GM23248 (cell line): ENCODE measurements at regions not wholly inside any gene's neighbourhood (a gene's known extent, or its start where the extent isn't known, plus 50 kb on each side); places are given as distances from the start of the nearest gene placed in this dataset.
"Not testable (repeated sequence)": the region's sequence is repeated elsewhere in the genome, so short reads cannot be mapped to it uniquely, and the experiment has no call there.

ENCODE experiments used
- DNase-seq: peaks from one replicate; pipeline ENCODE4 v3.0.0-alpha.2; 2015
- H2AFZ ChIP-seq: fragments of 200-600 bp; sonication (generic); 2 replicates; pipeline ENCODE4 v1.6.1; 2016; ENCODE audit warnings: antibody characterized with exemption
- H3F3A ChIP-seq: fragments of 200-600 bp; sonication (generic); 2 replicates; pipeline ENCODE4 v1.6.1; 2016; ENCODE audit warnings: mild to moderate bottlenecking, antibody characterized with exemption, mixed run types; ENCODE audit not compliant: insufficient read depth
- H3K27ac ChIP-seq: fragments of 200-600 bp; sonication (generic); 2 replicates; pipeline ENCODE4 v1.5.1; 2016; ENCODE audit warnings: mild to moderate bottlenecking
- H3K27me3 ChIP-seq: fragments of 200-600 bp; sonication (generic); replicated peaks from 2 replicates; pipeline ENCODE4 v1.6.1; 2016; ENCODE audit warnings: mild to moderate bottlenecking; ENCODE audit not compliant: insufficient read depth
- H3K36me3 ChIP-seq: fragments of 200-600 bp; sonication (generic); 2 replicates; pipeline ENCODE4 v1.6.1; 2016; ENCODE audit warnings: low read depth, mild to moderate bottlenecking
- H3K4me1 ChIP-seq: fragments of 200-600 bp; sonication (generic); 2 replicates; pipeline ENCODE4 v1.6.1; 2016; ENCODE audit warnings: mild to moderate bottlenecking; ENCODE audit not compliant: insufficient read depth
- H3K4me2 ChIP-seq: fragments of 200-600 bp; sonication (generic); one replicate; pipeline ENCODE4 v1.6.1; 2016; ENCODE audit warnings: mild to moderate bottlenecking; ENCODE audit not compliant: unreplicated experiment
- H3K4me3 ChIP-seq: fragments of 200-600 bp; sonication (generic); 2 replicates; pipeline ENCODE4 v1.5.1; 2016; ENCODE audit warnings: mild to moderate bottlenecking
- H3K79me2 ChIP-seq: fragments of 200-600 bp; sonication (generic); 2 replicates; pipeline ENCODE4 v1.6.1; 2016; ENCODE audit warnings: mild to moderate bottlenecking; ENCODE audit not compliant: insufficient read depth
- H3K9ac ChIP-seq: fragments of 200-600 bp; sonication (generic); 2 replicates; pipeline ENCODE4 v1.6.1; 2016; ENCODE audit warnings: mild to moderate bottlenecking
- H3K9me2 ChIP-seq: fragments of 200-600 bp; sonication (generic); 2 replicates; pipeline ENCODE4 v1.6.1; 2016; ENCODE audit warnings: mixed run types, mild to moderate bottlenecking, moderate library complexity; ENCODE audit not compliant: insufficient read depth
- H3K9me3 ChIP-seq: fragments of 200-600 bp; sonication (generic); one replicate; pipeline ENCODE4 v1.6.1; 2017; ENCODE audit warnings: low read depth
- H4K20me1 ChIP-seq: fragments of 200-600 bp; sonication (generic); 2 replicates; pipeline ENCODE4 v1.6.0; 2016; ENCODE audit not compliant: insufficient read depth
- EZH2 ChIP-seq: fragments of 200-600 bp; sonication (generic); IDR thresholded peaks from 2 replicates; pipeline ENCODE4 v1.6.1; 2018; ENCODE audit warnings: antibody characterized with exemption, mild to moderate bottlenecking; ENCODE audit not compliant: insufficient read depth, poor library complexity, severe bottlenecking
- EZH2phosphoT487 ChIP-seq: fragments of 200-600 bp; sonication (generic); IDR thresholded peaks from 2 replicates; pipeline ENCODE4 v1.6.1; 2018; ENCODE audit warnings: antibody characterized with exemption, moderate library complexity, mild to moderate bottlenecking, low read depth; ENCODE audit not compliant: insufficient read depth
- WGBS, 2 experiments: methylation state at CpG; one replicate each; pipeline ENCODE4 v1.1.6; 2015 to 2017; ENCODE audit warnings: low lambda C conversion rate in 2 of 2, low coverage in 1 of 2; ENCODE audit errors: missing lambda C conversion rate in 2 of 2; 5-methylcytosine and 5-hydroxymethylcytosine counted together
- in situ Hi-C: fragments of 300-500 bp; cut with MboI; formaldehyde crosslinking; loops from 2 replicates; pipeline ENCODE4 v1.15.0; 2020

- in situ Hi-C loops = no loop called here
- Histone ChIP-seq H3K4me3 (no peak overlapping the region), H3K27ac (no peak overlapping the region), H3K79me2 (no peaks in the 10 kb centered on the region), H3K27me3 (no peaks in the 10 kb centered on the region), H3K9me3 (no peaks in the 10 kb centered on the region), H3K4me1 (no peaks in the 10 kb centered on the region), H3K4me2 (no peak overlapping the region), H3F3A (no peaks in the 10 kb centered on the region), H3K36me3 (no peaks in the 10 kb centered on the region), H3K9me2 (no peaks in the 10 kb centered on the region), H2AFZ (no peak overlapping the region), H3K9ac (no peak overlapping the region), H4K20me1 (no peaks in the 10 kb centered on the region)
- TF ChIP-seq EZH2 (no peak), EZH2phosphoT487 (no peak)
- DNase-seq = no peak
- WGBS, 2 experiments = 50 to 59% methylated on average over 17 of the region's 17 CpGs
These were observed 276.0 kb downstream of the ADGRD1 start for GRCh38 chr12:131229426-131230339.

- Histone ChIP-seq H3K9me3 (no peaks in the 10 kb centered on the region), H3K4me3 (no peak overlapping the region), H3K79me2 (no peaks in the 10 kb centered on the region), H3F3A (no peaks in the 10 kb centered on the region), H3K4me2 (no peak overlapping the region), H4K20me1 (no peaks in the 10 kb centered on the region), H3K27ac (no peak overlapping the region), H2AFZ (no peak overlapping the region), H3K9me2 (no peaks in the 10 kb centered on the region), H3K9ac (no peak overlapping the region), H3K36me3 (no peaks in the 10 kb centered on the region), H3K27me3 (no peaks in the 10 kb centered on the region), H3K4me1 (no peaks in the 10 kb centered on the region)
- no peak for DNase-seq
- 61 to 64% methylated on average over 17 of the region's 17 CpGs for WGBS, 2 experiments
- no peak for TF ChIP-seq EZH2
- TF ChIP-seq EZH2phosphoT487 = no peak
- in situ Hi-C loops = no loop called here
These were observed 276.8 kb downstream of the ADGRD1 start for GRCh38 chr12:131230340-131231031.

- no peaks in the 10 kb centered on the region for H3K36me3 ChIP-seq
- no peak overlapping the region for H3K4me3 ChIP-seq
- H2AFZ ChIP-seq = no peak overlapping the region
- in situ Hi-C loops = no loop called here
- H3K4me1 ChIP-seq = no peaks in the 10 kb centered on the region
- no peaks in the 10 kb centered on the region for H3K9me3 ChIP-seq
- H3K9me2 ChIP-seq = no peaks in the 10 kb centered on the region
- no peak overlapping the region for H3K4me2 ChIP-seq
- no peak for DNase-seq
- H4K20me1 ChIP-seq = no peaks in the 10 kb centered on the region
- H3K9ac ChIP-seq = no peak overlapping the region
- TF ChIP-seq EZH2phosphoT487 (no peak), EZH2 (no peak)
- no peaks in the 10 kb centered on the region for H3F3A ChIP-seq
- H3K27me3 ChIP-seq = no peaks in the 10 kb centered on the region
- 55 to 68% methylated on average over 17 to 23 of the region's 23 CpGs for WGBS, 2 experiments
- H3K79me2 ChIP-seq = no peaks in the 10 kb centered on the region
- no peak overlapping the region for H3K27ac ChIP-seq
These were observed 277.6 kb downstream of the ADGRD1 start for GRCh38 chr12:131231032-131231980.

GRCh38 chr12:131232036-131232435 lies 278.3 kb downstream of the ADGRD1 start:
- H3K4me3 ChIP-seq = no peak overlapping the region
- no peaks in the 10 kb centered on the region for H3F3A ChIP-seq
- no peaks in the 10 kb centered on the region for H3K79me2 ChIP-seq
- no peak overlapping the region for H3K27ac ChIP-seq
- H3K36me3 ChIP-seq = no peaks in the 10 kb centered on the region
- no peaks in the 10 kb centered on the region for H3K27me3 ChIP-seq
- no peaks in the 10 kb centered on the region for H3K4me1 ChIP-seq
- H3K9ac ChIP-seq = no peak overlapping the region
- DNase-seq = no peak
- TF ChIP-seq EZH2 = no peak
- whole genome bisulfite sequencing, 2 experiments = 33 to 34% methylated on average over 5 of the region's 5 CpGs
- H3K9me2 ChIP-seq = no peaks in the 10 kb centered on the region
- H4K20me1 ChIP-seq = no peaks in the 10 kb centered on the region
- H2AFZ ChIP-seq = no peak overlapping the region
- in situ Hi-C loops = no loop called here
- no peaks in the 10 kb centered on the region for H3K9me3 ChIP-seq
- no peak overlapping the region for H3K4me2 ChIP-seq

- H3K4me2 ChIP-seq, H3K27me3 ChIP-seq, in situ Hi-C loops, H3K27ac ChIP-seq, H3K36me3 ChIP-seq, H3K9me3 ChIP-seq, H3K9me2 ChIP-seq, H3F3A ChIP-seq, H3K4me1 ChIP-seq, H3K79me2 ChIP-seq, H3K4me3 ChIP-seq, H3K9ac ChIP-seq, DNase-seq, H2AFZ ChIP-seq, H4K20me1 ChIP-seq: not testable (repeated sequence)
- WGBS, 2 experiments = 48 to 56% methylated on average over 12 to 14 of the region's 14 CpGs
These were observed 279.2 kb downstream of the ADGRD1 start for GRCh38 chr12:131232872-131233271.
